ENCODE measurements at regions not wholly inside any gene's neighbourhood (a gene's known extent, or its start where the extent isn't known, plus 50 kb on each side); places are given as distances from the start of the nearest gene placed in this dataset.

GRCh38 chr6:16993396-16993795 is 108.5 kb upstream of the STMND1 start:
- Mint-ChIP-seq H3K27ac (no peak overlapping the region), H3K9me3 (peaks cover 18% of the 10 kb centered on the region in 2 experiments), H3K27me3 (ENCODE audit: low read depth) (peaks cover 4% of the 10 kb centered on the region), H3K36me3 (ENCODE audit: insufficient read depth in 1 of 3, low read depth in 3 of 3) (peaks cover 2 to 12% (median 5%) of the 10 kb centered on the region in 3 experiments; a peak in 5 of 7 replicates), H3K4me1 (no peaks in the 10 kb centered on the region), H3K4me3 (no peak overlapping the region)
- H3K23me2 ChIP-seq (ENCODE audit: insufficient read length, low read depth, low read length, poor library complexity, severe bottlenecking) = no peaks in the 10 kb centered on the region
- no peak overlapping the region for H2BK15ac ChIP-seq (ENCODE audit: low read depth, low read length)
- H2BK20ac ChIP-seq (ENCODE audit: low read depth, low read length, poor library complexity, severe bottlenecking) = no peak overlapping the region
- H2BK12ac ChIP-seq (ENCODE audit: insufficient read length, low read depth, low read length) = no peak overlapping the region
- no peak for DNase-seq
- no peaks in the 10 kb centered on the region for H3K4me1 ChIP-seq (ENCODE audit: insufficient read depth, low read length)
- no peak for TF ChIP-seq CTCF (conservative IDR thresholded peaks at IDR 0.05)
- H2BK120ac ChIP-seq (ENCODE audit: low read depth, low read length, poor library complexity, severe bottlenecking) = no peak overlapping the region
- H4K8ac ChIP-seq (replicated peaks; ENCODE audit: insufficient read length, low read depth, low read length) = no peak overlapping the region
- H3K9ac ChIP-seq (ENCODE audit: extremely low read depth, insufficient read length, low read length) = no peak overlapping the region
- no peaks in the 10 kb centered on the region for H3K9me3 ChIP-seq (ENCODE audit: control insufficient read depth, low read depth, low read length)
- no peak overlapping the region for H4K91ac ChIP-seq (ENCODE audit: insufficient read length, low read depth, low read length)
- H3K23ac ChIP-seq (ENCODE audit: insufficient read length, low read depth, low read length) = no peak overlapping the region
- H3K56ac ChIP-seq (ENCODE audit: insufficient read length, low read depth, low read length) = no peak overlapping the region
- WGBS (ENCODE audit: extremely low coverage, insufficient read length, low lambda C conversion rate) = no CpG with 5 or more reads among the region's 6 CpGs
- no peak overlapping the region for H3K14ac ChIP-seq (ENCODE audit: insufficient read depth, low read length)
- no peaks in the 10 kb centered on the region for H3K79me1 ChIP-seq (ENCODE audit: insufficient read depth, low read depth, low read length, poor library complexity, severe bottlenecking)
- H3K27me3 ChIP-seq (ENCODE audit: insufficient read depth, low read length) = no peaks in the 10 kb centered on the region
- no peaks in the 10 kb centered on the region for H4K20me1 ChIP-seq (ENCODE audit: control insufficient read depth, insufficient read depth, insufficient read length)
- H4K5ac ChIP-seq (ENCODE audit: insufficient read length, low read depth, low read length) = no peak overlapping the region
- H3T11ph ChIP-seq (ENCODE audit: low read length) = no peak overlapping the region
- H3K27ac ChIP-seq (ENCODE audit: insufficient read length, low read depth, low read length) = no peak overlapping the region
- H3K4ac ChIP-seq (ENCODE audit: low read depth, low read length) = no peak overlapping the region
- no peak overlapping the region for H2AFZ ChIP-seq (ENCODE audit: low read length)
- no peak overlapping the region for H3K4me2 ChIP-seq (ENCODE audit: insufficient read depth, insufficient read length, low read length)
- H3K79me2 ChIP-seq (ENCODE audit: insufficient read depth, low read length) = no peaks in the 10 kb centered on the region
- no peak overlapping the region for H2BK5ac ChIP-seq (ENCODE audit: insufficient read length, low read length)
- no peak overlapping the region for H2AK5ac ChIP-seq (ENCODE audit: insufficient read length, low read length)
- H3K18ac ChIP-seq (ENCODE audit: insufficient read length, low read depth, low read length) = no peak overlapping the region
